ENCODE measurements at regions not wholly inside any gene's neighbourhood (a gene's known extent, or its start where the extent isn't known, plus 50 kb on each side); places are given as distances from the start of the nearest gene placed in this dataset.

DNA sequence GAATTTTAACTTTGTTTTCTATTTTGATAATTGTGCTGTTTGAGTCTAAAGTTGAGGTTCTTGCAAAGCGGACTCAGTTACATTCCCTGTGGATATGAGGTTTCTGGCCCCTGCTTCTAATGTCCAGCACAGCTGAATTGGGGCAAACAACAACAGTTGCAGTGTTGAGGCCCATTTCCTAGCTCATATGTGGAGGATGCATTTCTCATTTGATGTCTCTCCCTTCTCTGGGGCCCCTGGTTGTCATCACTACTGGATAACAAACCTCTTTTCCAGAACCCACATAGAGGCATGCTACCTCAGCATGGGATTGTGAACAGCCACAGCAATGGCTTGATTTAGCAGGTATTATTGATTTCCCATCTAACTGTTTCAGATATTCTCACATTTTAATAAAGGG, 208.2 kb upstream of the VSTM2A start:
- Mint-ChIP-seq H3K9me3 (peaks cover 9 to 22% of the 10 kb centered on the region in 2 donors), H3K4me1 (no peaks in the 10 kb centered on the region), H3K36me3 (no peaks in the 10 kb centered on the region), H3K27me3 (ENCODE audit: low read depth in 2 of 2) (no peaks in the 10 kb centered on the region), H3K4me3 (no peak overlapping the region), H3K27ac (no peak overlapping the region)
- ATAC-seq (no peak), DNase-seq (no peak)
- WGBS (ENCODE audit: insufficient coverage) = 95% methylated on average over 1 of the region's 1 CpG
- Histone ChIP-seq H3K4me3 (ENCODE audit: low read length) (no peak overlapping the region), H3K36me3 (ENCODE audit: control insufficient read depth, insufficient read depth, low read length) (no peaks in the 10 kb centered on the region), H3K9me3 (ENCODE audit: control insufficient read depth, insufficient read depth, low read length) (peaks cover under 1% of the 10 kb centered on the region), H3K4me1 (ENCODE audit: control insufficient read depth, insufficient read depth, low read length) (no peaks in the 10 kb centered on the region), H3K27ac (ENCODE audit: low read length) (no peak overlapping the region), H3K27me3 (ENCODE audit: control insufficient read depth, insufficient read depth, low read length) (no peaks in the 10 kb centered on the region)
- intact Hi-C loops (cut with micrococcal nuclease) = no loop called here
- TF ChIP-seq, protein P1, sequence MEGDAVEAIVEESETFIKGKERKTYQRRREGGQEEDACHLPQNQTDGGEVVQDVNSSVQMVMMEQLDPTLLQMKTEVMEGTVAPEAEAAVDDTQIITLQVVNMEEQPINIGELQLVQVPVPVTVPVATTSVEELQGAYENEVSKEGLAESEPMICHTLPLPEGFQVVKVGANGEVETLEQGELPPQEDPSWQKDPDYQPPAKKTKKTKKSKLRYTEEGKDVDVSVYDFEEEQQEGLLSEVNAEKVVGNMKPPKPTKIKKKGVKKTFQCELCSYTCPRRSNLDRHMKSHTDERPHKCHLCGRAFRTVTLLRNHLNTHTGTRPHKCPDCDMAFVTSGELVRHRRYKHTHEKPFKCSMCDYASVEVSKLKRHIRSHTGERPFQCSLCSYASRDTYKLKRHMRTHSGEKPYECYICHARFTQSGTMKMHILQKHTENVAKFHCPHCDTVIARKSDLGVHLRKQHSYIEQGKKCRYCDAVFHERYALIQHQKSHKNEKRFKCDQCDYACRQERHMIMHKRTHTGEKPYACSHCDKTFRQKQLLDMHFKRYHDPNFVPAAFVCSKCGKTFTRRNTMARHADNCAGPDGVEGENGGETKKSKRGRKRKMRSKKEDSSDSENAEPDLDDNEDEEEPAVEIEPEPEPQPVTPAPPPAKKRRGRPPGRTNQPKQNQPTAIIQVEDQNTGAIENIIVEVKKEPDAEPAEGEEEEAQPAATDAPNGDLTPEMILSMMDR (IDR thresholded peaks at IDR 0.05) = no peak

DNA sequence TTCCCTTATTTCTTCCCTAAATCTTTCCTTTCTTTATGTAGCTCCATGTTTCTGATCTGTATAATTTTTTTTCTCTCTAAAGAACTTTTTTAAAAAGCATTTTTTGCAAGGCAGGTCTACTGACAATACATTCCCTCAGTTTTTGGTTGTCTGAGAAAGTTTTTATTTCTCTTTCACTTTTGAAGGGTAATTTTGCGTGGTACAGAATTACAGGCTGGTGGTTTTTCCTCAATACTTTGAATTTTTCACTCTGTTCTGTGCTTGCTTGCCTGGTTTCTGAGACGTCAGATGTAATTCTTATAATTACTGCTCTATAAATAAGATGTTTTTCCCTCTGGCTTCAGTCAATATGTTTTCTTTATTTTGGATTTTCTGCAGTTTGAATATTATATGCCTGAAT, 205.4 kb upstream of the VSTM2A start:
- DNase-seq = no peak
- Histone ChIP-seq H3K36me3 (ENCODE audit: control insufficient read depth, insufficient read depth, low read length) (no peaks in the 10 kb centered on the region), H3K27ac (ENCODE audit: low read length) (no peak overlapping the region), H3K27me3 (ENCODE audit: control insufficient read depth, insufficient read depth, low read length) (no peaks in the 10 kb centered on the region), H3K9me3 (ENCODE audit: control insufficient read depth, insufficient read depth, low read length) (peaks cover 3% of the 10 kb centered on the region), H3K4me1 (ENCODE audit: control insufficient read depth, insufficient read depth, low read length) (no peaks in the 10 kb centered on the region), H3K4me3 (ENCODE audit: low read length) (no peak overlapping the region)
- H3K4me3 Mint-ChIP-seq = no peak overlapping the region
- H3K27me3 Mint-ChIP-seq (ENCODE audit: low read depth in 2 of 2) = no peaks in the 10 kb centered on the region
- no peak for ATAC-seq
- TF ChIP-seq, protein P1 (IDR thresholded peaks at IDR 0.05) = no peak
- no CpG with 5 or more reads among the region's 2 CpGs for WGBS (ENCODE audit: insufficient coverage)
- H3K9me3 Mint-ChIP-seq = peaks cover 12 to 22% of the 10 kb centered on the region in 2 donors
- H3K27ac Mint-ChIP-seq = no peak overlapping the region
- intact Hi-C loops (cut with micrococcal nuclease) = no loop called here
- H3K36me3 Mint-ChIP-seq = no peaks in the 10 kb centered on the region
- no peaks in the 10 kb centered on the region for H3K4me1 Mint-ChIP-seq

DNA sequence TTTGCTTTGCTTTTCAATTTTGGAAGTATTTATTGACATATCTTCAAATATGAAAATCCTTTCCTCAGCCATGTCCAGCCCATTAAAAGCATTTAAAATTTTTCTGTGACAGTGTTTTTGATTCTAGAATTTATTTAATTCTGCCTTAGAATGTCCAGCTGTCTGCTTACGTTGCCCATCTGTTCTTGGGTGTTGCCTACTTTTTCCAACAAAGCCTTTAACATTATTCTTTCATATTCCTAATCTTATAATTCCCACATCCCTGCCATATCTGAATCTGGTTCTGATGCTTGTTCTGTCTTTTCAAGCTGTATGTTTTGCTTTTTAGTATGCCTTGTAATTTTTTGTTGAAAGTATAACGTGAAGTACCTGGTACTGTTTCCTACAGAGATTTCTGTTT, 204.7 kb upstream of the VSTM2A start:
- H3K27ac ChIP-seq (ENCODE audit: low read length) = no peak overlapping the region
- ATAC-seq (no peak), DNase-seq (no peak)
- Mint-ChIP-seq H3K27ac (no peak overlapping the region), H3K36me3 (no peaks in the 10 kb centered on the region), H3K9me3 (peaks cover 10 to 21% of the 10 kb centered on the region in 2 donors), H3K4me3 (no peak overlapping the region), H3K4me1 (no peaks in the 10 kb centered on the region), H3K27me3 (ENCODE audit: low read depth in 2 of 2) (no peaks in the 10 kb centered on the region)
- H3K4me3 ChIP-seq (ENCODE audit: low read length) = no peak overlapping the region
- H3K9me3 ChIP-seq (ENCODE audit: control insufficient read depth, insufficient read depth, low read length) = peaks cover 3% of the 10 kb centered on the region
- no peaks in the 10 kb centered on the region for H3K36me3 ChIP-seq (ENCODE audit: control insufficient read depth, insufficient read depth, low read length)
- H3K27me3 ChIP-seq (ENCODE audit: control insufficient read depth, insufficient read depth, low read length) = no peaks in the 10 kb centered on the region
- intact Hi-C loops (cut with micrococcal nuclease) = no loop called here
- TF ChIP-seq, protein P1 (IDR thresholded peaks at IDR 0.05) = no peak
- H3K4me1 ChIP-seq (ENCODE audit: control insufficient read depth, insufficient read depth, low read length) = no peaks in the 10 kb centered on the region
- WGBS (ENCODE audit: insufficient coverage) = 86% methylated on average over 2 of the region's 2 CpGs

DNA sequence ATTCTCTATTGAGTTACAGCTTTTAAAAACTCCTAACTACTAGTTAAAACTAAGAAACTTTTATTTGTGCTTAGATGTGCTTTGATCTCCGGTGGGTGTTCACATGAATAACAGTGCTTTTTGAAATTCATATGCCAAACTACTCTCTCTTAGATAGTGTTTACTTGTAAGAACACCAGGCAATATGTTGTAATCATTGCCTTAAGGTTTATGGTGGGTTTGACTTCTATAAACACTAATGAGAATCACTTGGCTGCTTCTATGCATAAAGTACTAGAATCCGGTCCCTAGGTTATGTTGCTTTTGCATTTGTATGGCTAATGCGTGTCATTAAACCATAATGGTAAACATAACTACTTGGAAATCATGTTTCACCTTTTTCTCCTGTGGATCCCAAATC, 203.9 kb upstream of the VSTM2A start:
- Mint-ChIP-seq H3K27ac (no peak overlapping the region), H3K36me3 (no peaks in the 10 kb centered on the region), H3K27me3 (ENCODE audit: low read depth in 2 of 2) (no peaks in the 10 kb centered on the region), H3K9me3 (peaks cover 10 to 23% of the 10 kb centered on the region in 2 donors), H3K4me1 (no peaks in the 10 kb centered on the region), H3K4me3 (no peak overlapping the region)
- WGBS (ENCODE audit: insufficient coverage) = 80% methylated on average over 1 of the region's 3 CpGs
- no peak for ATAC-seq
- Histone ChIP-seq H3K36me3 (ENCODE audit: control insufficient read depth, insufficient read depth, low read length) (no peaks in the 10 kb centered on the region), H3K4me1 (ENCODE audit: control insufficient read depth, insufficient read depth, low read length) (no peaks in the 10 kb centered on the region), H3K27ac (ENCODE audit: low read length) (no peak overlapping the region), H3K4me3 (ENCODE audit: low read length) (no peak overlapping the region), H3K9me3 (ENCODE audit: control insufficient read depth, insufficient read depth, low read length) (peaks cover 3% of the 10 kb centered on the region), H3K27me3 (ENCODE audit: control insufficient read depth, insufficient read depth, low read length) (no peaks in the 10 kb centered on the region)
- intact Hi-C loops (cut with micrococcal nuclease) = no loop called here
- TF ChIP-seq, protein P1 (IDR thresholded peaks at IDR 0.05) = no peak
- no peak for DNase-seq

Data from natural killer cell (primary cell).